OCI-LY3 (cell line): ENCODE measurements at regions not wholly inside any gene's neighbourhood (a gene's known extent, or its start where the extent isn't known, plus 50 kb on each side); places are given as distances from the start of the nearest gene placed in this dataset.

Experiments used
- H2AFZ ChIP-seq: fragments of 200-600, 300-600 bp; shearing (Covaris generic); 2 replicates; pipeline ENCODE4 v1.6.0; 2014; ENCODE audit warnings: antibody characterized with exemption, low read depth, low read length
- H3K27ac ChIP-seq: fragments of 200-600, 300-600 bp; sonication (generic); 2 replicates; pipeline ENCODE4 v1.5.1; 2014; ENCODE audit warnings: mild to moderate bottlenecking, low read length, moderate library complexity, mixed read lengths
- H3K27me3 ChIP-seq: fragments of 200-600, 300-600 bp; sonication (generic); 2 replicates; pipeline ENCODE4 v1.6.1; 2014; ENCODE audit warnings: low read depth, low read length, mixed read lengths
- H3K36me3 ChIP-seq: fragments of 200-600, 300-600 bp; sonication (generic); replicated peaks from 2 replicates; pipeline ENCODE3; 2014; ENCODE audit warnings: low read depth, low read length, mixed read lengths
- H3K4me1 ChIP-seq: fragments of 300-600, 200-600 bp; sonication (generic); 2 replicates; pipeline ENCODE4 v1.6.1; 2014; ENCODE audit warnings: low read length, mixed read lengths
- H3K4me2 ChIP-seq: fragments of 200-600, 300-600 bp; sonication (generic); 2 replicates; pipeline ENCODE4 v1.6.1; 2014; ENCODE audit warnings: low read length, mixed read lengths
- H3K4me3 ChIP-seq: fragments of 300-600, 200-600 bp; sonication (generic); 2 replicates; pipeline ENCODE4 v1.5.1; 2014; ENCODE audit warnings: antibody characterized with exemption, mild to moderate bottlenecking, low read length, moderate library complexity
- H3K79me2 ChIP-seq: fragments of 300-600, 200-600 bp; shearing (Covaris generic); 2 replicates; pipeline ENCODE4 v1.6.1; 2014; ENCODE audit warnings: mild to moderate bottlenecking, low read length, mixed read lengths
- H3K9ac ChIP-seq: fragments of 300-600, 200-600 bp; shearing (Covaris generic); 2 replicates; pipeline ENCODE4 v1.6.0; 2014; ENCODE audit warnings: mild to moderate bottlenecking, low read length, moderate library complexity
- H3K9me3 ChIP-seq: fragments of 200-600, 300-600 bp; shearing (Covaris generic); 2 replicates; pipeline ENCODE4 v1.6.1; 2014; ENCODE audit warnings: low read length, mixed read lengths; ENCODE audit not compliant: insufficient read depth
- H4K20me1 ChIP-seq: fragments of 200-600, 300-600 bp; sonication (generic); 2 replicates; pipeline ENCODE4 v1.6.1; 2016; ENCODE audit warnings: low read length, mixed read lengths; ENCODE audit not compliant: insufficient read depth
- CTCF ChIP-seq: fragments of 200-600, 300-600 bp; sonication (generic); IDR thresholded peaks from 2 replicates; pipeline ENCODE4 v1.5.1; 2014; ENCODE audit warnings: antibody characterized with exemption, low read length, low read depth
- EZH2phosphoT487 ChIP-seq: fragments of 200-600 bp; shearing (Covaris generic); IDR thresholded peaks from 2 replicates; pipeline ENCODE4 v1.6.1; 2018; ENCODE audit warnings: antibody characterized with exemption, mixed run types, low read depth

GRCh38 chr14:55771242-55771981, 191.4 kb downstream of the KTN1 start:
- no peak overlapping the region for H2AFZ ChIP-seq
- H3K4me3 ChIP-seq = no peak overlapping the region
- no peak overlapping the region for H3K9ac ChIP-seq
- no peaks in the 10 kb centered on the region for H3K79me2 ChIP-seq
- TF ChIP-seq CTCF = no peak
- H3K27me3 ChIP-seq = peaks cover 25% of the 10 kb centered on the region
- no peak overlapping the region for H3K27ac ChIP-seq
- no peaks in the 10 kb centered on the region for H4K20me1 ChIP-seq
- no peaks in the 10 kb centered on the region for H3K4me1 ChIP-seq
- H3K4me2 ChIP-seq = no peak overlapping the region
- no peaks in the 10 kb centered on the region for H3K36me3 ChIP-seq
- no peaks in the 10 kb centered on the region for H3K9me3 ChIP-seq

DNA sequence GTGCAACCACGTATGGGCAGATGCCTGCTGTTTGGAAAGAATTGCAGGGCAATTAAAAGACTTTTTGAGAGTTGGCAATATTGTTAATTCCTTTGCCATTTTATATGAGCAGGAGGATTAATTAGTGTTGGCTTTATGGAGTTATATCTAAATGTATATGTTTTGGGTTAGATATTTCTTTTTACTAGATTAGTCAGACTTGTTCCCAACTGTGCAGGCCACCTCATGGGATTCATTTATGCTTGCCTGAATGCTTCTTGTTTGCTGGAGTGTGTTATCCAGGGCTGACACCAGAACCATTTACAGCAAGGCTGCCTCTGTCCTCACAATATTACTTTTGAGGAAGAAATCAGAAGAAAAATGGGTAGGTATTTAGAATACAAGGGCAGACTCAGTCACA, 192.5 kb downstream of the KTN1 start:
- Histone ChIP-seq H4K20me1 (no peaks in the 10 kb centered on the region), H3K79me2 (no peaks in the 10 kb centered on the region), H3K27me3 (peaks cover 25% of the 10 kb centered on the region), H3K4me2 (no peak overlapping the region), H3K9me3 (no peaks in the 10 kb centered on the region), H3K4me1 (no peaks in the 10 kb centered on the region), H3K27ac (no peak overlapping the region), H3K9ac (no peak overlapping the region), H2AFZ (no peak overlapping the region), H3K36me3 (no peaks in the 10 kb centered on the region), H3K4me3 (no peak overlapping the region)
- TF ChIP-seq CTCF (no peak), EZH2phosphoT487 (no peak)

- Histone ChIP-seq H3K27ac (no peak overlapping the region), H4K20me1 (no peaks in the 10 kb centered on the region), H3K9me3 (no peaks in the 10 kb centered on the region), H3K36me3 (no peaks in the 10 kb centered on the region), H2AFZ (no peak overlapping the region), H3K4me1 (no peaks in the 10 kb centered on the region), H3K79me2 (no peaks in the 10 kb centered on the region), H3K4me3 (no peak overlapping the region), H3K9ac (no peak overlapping the region), H3K27me3 (peaks cover 25% of the 10 kb centered on the region), H3K4me2 (no peak overlapping the region)
- no peak for TF ChIP-seq EZH2phosphoT487
- TF ChIP-seq CTCF = no peak
Measured at GRCh38 chr14:55773312-55773711, 193.3 kb downstream of the KTN1 start.

DNA sequence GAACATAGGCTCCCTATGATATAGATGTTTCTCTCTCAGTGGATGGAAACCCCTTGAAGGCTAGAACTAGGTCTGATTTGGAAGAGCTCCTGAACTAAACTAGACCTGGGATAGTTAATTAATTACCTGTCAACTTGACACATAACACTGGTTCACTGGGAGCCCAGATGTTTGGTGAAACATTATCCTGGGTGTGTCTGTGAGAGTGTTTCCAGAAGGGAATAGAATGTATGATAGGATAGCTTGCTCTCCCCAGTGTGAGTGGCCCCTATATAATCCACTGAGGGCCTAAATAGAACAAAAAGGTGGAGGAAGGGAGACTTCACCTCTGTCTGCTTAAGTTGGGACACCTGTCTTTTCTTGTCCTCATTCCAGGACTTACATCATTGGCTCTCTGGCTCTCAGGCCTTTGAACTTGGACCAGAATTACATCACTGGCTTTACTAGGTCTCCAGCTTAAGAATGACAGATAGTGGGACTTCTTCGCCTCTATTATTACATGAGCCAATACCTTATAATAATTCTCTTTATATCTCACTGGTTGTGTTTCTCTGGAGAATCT, 194.1 kb downstream of the KTN1 start:
- H3K36me3 ChIP-seq = no peaks in the 10 kb centered on the region
- no peak overlapping the region for H3K27ac ChIP-seq
- TF ChIP-seq EZH2phosphoT487 = no peak
- TF ChIP-seq CTCF = no peak
- no peak overlapping the region for H3K4me2 ChIP-seq
- H3K79me2 ChIP-seq = no peaks in the 10 kb centered on the region
- H2AFZ ChIP-seq = no peak overlapping the region
- peaks cover 24% of the 10 kb centered on the region for H3K27me3 ChIP-seq
- no peak overlapping the region for H3K4me3 ChIP-seq
- no peak overlapping the region for H3K9ac ChIP-seq
- H4K20me1 ChIP-seq = no peaks in the 10 kb centered on the region
- no peaks in the 10 kb centered on the region for H3K4me1 ChIP-seq
- no peaks in the 10 kb centered on the region for H3K9me3 ChIP-seq
